Stimulated activated CD8-positive, alpha-beta memory T cell treated with anti-CD3 and anti-CD28 coated beads, Interleukin-2, amount 100 ng/mL, for 48 hours (primary cell): ENCODE measurements at regions not wholly inside any gene's neighbourhood (a gene's known extent, or its start where the extent isn't known, plus 50 kb on each side); places are given as distances from the start of the nearest gene placed in this dataset.
"Not testable (repeated sequence)": the region's sequence is repeated elsewhere in the genome, so short reads cannot be mapped to it uniquely, and the experiment has no call there.

ENCODE experiments used
- DNase-seq, 2 donors: peaks; one replicate each; pipeline ENCODE4 v3.0.0-alpha.2; 2020; ENCODE audit warnings: low read depth in 2 of 2

DNA sequence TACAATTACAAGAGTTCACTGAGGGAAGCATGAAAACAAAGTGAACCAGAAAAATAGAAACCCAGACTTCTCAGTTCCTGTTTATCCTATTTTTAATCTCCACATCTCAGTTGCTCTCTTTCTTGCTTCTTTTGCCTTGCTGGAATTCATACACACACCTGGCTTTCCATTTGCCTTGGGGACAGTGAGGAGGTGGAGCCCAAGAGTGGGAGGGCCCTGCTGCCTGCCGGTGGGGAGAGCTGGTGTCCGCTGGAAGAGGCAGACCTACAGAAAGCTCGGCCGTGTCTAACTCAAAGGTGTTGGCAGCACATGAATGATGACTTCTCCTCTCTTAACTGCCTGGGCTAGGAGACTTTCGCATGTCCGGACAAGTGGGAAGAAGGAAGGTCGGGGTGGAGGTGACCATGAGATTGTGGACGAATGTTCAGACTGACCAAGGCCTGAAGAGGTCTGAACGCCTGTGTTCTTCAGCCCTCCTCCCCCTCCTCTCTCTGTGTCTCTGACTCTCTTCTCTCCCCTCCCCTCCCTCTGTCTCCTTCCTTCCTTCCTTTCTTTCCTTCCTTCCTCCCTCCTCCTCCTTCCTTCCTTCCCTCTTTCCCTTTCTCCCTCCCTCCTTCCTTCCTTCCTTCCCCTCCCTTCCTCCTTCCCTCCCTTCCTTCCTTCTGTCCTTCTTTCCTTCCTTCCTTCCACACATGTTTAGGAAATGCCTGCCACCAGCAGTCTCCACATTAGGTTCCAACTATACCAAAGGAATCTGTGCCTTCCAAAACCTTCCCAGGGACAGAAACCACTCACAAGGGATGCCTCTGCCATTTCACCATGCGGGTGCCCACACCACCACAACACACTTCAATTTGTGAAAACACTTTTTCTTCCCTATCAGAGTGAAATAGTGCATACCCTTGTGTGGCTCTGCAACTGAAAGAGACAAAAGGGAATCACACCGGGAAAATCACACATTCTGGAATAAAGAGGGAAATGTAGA, 157.3 kb upstream of the RUNX1 start:
- no peak for DNase-seq

DNA sequence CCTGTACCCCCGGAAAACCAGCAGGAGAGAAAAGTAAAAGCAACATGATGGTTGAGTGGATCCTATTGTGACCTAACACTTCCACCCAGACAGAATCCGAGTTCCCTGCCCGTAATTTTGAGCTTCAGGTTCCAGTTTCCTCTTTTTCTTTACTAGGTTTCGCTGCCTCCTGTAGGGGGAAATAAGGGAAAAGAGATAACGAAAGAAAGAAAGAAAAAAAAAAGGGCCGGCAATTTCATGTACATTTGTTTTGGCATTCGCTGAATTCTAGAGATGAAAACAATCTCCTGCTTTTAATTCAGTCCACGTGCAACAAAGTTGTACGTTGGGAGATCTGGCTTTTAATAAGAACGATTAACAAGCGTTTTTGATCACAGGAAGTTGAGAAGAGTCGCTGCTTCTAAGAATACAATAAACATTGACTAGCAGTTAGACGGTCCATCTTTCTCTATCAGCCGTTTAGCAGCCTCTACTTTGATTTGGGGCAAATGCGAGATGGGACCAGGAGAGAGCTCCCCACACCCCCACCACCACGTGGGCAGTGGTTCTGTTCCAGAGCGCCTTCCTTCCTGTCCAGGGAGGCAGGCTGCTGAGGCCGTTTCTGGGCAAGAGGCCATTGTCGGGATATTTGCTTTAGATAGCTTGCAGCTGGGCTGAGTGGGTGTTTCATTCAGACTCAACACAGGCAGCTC, 155.9 kb upstream of the RUNX1 start:
- no peak for DNase-seq

DNA sequence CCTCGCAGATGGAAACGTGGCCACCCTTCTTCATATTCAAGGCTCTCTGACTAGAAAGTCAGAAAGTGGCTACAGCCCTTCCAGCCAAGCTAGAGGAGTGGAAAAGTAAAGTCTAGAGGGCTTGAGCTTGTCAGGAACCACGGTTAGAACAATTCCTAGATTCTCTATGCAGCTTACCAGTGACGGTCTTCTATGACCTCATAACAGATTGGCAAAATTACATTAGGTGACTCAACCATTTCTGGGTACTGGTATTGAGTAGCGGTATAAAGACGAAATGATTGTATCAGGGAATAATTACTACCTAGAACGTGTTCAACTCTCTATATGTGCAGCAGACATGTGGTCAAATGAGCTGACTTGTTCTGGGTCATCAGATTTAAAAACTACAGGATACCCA, 155.0 kb upstream of the RUNX1 start:
- no peak for DNase-seq

DNA sequence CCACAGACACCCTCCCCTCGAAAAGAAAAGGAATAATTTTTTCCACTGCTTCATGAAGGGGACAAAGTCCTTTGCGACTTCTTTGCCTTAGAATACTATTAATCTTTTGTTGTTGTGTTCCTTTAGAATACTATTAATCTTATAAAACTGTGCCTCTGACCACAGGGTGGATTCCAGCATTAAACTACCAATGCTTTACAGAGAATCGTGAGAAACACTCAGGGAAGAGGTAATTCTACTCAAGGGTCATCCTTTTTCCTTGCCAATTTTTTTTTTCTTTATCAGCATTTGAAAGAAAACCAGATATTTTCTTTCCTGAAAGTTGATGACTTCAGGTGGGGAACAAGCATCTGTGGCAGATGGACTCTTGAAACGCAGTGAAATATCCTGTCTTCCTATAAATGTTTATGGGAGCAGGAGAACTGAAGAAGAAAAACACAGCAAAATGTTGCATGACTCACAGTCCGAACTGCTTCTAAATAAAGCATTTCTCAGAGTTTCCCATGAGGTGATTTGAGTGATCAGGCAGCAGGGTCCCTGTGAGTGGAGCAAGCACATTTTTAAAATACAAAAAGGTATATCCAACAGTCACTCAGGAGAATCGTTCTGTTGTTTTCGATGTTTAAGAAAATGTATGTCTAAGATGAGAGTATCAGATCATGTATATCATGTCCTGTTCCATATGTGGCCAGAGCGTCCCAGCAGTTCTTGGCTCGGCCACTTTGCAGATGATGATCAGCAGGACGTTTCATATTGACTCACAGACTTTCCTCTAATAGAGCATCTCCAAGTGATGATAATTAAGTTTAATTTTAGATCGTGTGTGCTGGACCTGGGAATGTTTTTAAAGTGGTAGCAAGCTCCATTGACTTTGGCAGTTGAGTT, 154.2 kb upstream of the RUNX1 start:
- DNase-seq: no peak

- no peak for DNase-seq
Observed at GRCh38 chr21:35202431-35202830, 153.3 kb upstream of the RUNX1 start.

GRCh38 chr21:35201799-35202198, 152.7 kb upstream of the RUNX1 start:
- DNase-seq: no peak

- DNase-seq: no peak
Observed at GRCh38 chr21:35201288-35201687, 152.2 kb upstream of the RUNX1 start.

DNA sequence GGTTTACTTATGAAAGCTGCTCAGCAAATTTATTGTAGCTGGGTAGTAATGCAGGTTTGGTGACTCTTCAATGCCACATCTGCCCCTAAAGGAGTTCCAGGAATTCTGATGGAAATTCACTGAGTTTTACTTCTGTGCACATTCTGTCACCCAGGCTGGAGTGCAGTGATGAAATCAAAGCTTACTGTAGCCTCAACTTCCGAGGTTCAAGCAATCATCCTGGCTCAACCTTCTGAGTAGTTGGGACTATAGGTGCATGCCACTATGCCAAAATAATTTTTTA, 150.6 kb upstream of the RUNX1 start:
- DNase-seq: no peak

- no peak for DNase-seq
Observed at GRCh38 chr21:35198982-35199732, 150.1 kb upstream of the RUNX1 start.

DNA sequence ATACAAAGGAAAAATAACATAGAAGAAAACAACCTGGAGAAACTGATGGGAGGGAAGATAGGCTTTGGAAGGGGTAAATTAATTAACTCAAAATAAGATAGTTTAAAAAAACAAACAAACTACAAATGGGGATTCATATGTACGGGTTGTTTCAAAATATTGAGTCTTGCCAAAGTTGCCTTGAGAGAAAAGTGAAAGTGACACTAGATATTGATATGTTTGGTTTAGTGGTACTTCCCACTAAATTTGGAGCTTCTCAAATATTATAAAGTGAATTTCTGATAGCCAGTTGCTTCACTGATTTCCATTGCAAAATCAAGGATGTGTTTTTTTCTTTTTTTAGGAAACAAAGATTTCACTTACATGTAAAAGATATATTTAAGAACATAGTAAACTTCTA, 149.5 kb upstream of the RUNX1 start:
- no peak for DNase-seq

- no peak for DNase-seq
Observed at GRCh38 chr21:35197992-35198431, 148.9 kb upstream of the RUNX1 start.

GRCh38 chr21:35197191-35197590, 148.1 kb upstream of the RUNX1 start:
- no peak for DNase-seq

DNA sequence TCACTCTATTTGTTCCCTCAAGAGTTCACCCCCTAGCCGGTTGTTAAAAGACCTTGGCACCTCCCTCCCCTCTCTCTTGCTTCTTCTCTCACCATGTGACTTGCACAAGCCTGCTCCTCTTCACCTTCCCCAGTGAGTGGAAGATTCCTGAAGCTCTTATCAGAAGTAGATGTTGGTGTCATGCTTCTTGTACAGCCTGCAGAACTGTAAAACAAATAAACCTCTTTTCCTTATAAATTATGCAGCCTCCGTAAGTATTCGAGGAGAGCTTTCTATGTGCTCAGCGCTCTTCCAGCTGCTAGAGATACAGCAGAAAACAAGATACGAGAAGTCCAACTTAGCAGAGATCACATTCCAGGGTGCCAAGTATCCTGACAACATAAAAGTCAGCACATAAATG, 147.0 kb upstream of the RUNX1 start:
- no peak for DNase-seq

DNA sequence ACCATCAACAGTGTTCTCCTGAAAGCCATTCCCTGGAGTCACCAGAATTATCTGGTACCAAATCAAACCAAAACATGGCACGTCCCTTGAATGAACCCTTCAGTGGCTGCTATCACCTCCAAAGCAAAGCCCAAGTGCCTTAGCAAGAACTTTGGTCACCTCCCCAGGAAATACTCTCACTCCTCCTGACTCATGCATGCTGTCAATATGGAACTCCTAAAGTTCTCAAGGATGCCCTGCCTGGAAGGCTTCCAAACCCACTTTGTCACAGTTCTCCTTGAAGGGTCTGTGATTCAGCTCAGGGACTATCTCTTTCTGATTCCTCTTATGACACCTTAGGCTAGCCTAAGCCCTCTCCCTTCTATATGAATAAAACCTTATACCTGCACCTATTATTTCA, 146.1 kb upstream of the RUNX1 start:
- no peak for DNase-seq

DNA sequence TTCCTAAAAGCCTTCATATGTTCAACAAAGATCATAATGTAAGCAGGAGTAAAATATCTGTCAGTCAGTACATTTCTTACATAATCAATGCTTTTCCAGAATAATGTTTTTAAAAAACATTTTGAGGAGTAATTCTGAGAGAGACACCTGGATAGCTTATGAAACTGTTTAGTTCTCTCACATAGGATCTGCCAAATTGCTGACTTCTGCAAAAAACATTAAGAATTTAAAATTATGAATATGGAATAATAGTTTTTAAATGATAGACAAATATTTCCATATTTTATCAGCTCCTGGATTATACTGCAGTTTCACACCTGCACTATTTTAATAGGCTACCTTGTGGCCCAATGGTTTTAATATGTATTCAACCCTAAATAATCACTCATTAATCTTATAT, 142.7 kb upstream of the RUNX1 start:
- no peak for DNase-seq

- DNase-seq: no peak
Observed at GRCh38 chr21:35191128-35191527, 142.0 kb upstream of the RUNX1 start.

DNA sequence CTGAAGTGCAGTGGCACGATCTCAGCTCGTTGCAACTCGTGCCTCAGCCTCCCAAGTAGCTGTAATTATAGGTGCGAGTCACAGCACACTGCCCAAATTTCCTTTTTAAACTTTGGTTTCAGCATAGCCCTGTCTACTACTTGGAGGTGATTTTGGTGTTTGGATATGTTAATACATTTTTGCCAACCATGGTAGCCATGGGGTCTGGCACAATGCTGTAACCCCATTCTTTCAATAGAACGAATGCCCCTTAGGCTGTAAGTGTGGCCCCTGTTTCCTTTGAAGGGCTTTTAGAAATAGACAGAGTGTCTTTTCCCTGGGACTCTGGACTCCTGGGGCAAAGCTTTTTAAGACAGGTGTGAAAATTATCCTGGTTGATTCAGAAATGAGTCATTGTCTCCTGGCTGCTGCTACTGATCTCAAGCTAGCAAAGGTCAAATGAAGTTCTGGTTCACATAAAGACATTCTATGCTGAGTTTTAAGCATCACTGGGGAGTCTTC, 141.1 kb upstream of the RUNX1 start:
- no peak for DNase-seq

- no peak for DNase-seq
Observed at GRCh38 chr21:35189077-35189863, 140.2 kb upstream of the RUNX1 start.

- DNase-seq: not testable (repeated sequence)
Observed at GRCh38 chr21:35183389-35183788, 134.3 kb upstream of the RUNX1 start.

- DNase-seq: no peak
Observed at GRCh38 chr21:35179990-35180540, 131.0 kb upstream of the RUNX1 start.
